ENCODE measurements at regions not wholly inside any gene's neighbourhood (a gene's known extent, or its start where the extent isn't known, plus 50 kb on each side); places are given as distances from the start of the nearest gene placed in this dataset.

DNA sequence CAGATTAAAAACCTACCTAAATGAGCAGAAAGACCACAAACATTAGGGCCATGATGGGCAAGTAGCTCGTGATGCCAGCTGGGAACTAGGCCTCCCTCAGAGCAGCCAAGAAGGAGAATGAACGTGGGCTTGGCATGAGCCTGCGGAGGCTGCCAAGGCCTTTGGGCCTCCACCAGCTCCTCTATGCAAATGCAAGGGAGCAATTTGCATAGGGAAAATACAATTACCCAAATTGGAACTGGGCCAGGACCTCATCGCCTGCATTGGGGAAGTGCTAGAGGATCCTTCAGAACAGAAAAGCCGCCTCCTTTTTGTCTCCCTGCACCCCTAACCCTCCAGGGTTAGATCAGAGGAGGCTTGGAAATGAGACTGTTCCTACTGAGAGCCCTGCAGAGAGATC, 326.4 kb downstream of the SMAD2 start:
- H3K9me3 ChIP-seq (ENCODE audit: control insufficient read depth, insufficient read depth, low read depth, low read length) = no peaks in the 10 kb centered on the region
- ChIA-PET POLR2A (no interaction called here), CTCF (no interaction called here)
- no peak overlapping the region for H3K27ac ChIP-seq (ENCODE audit: low read length)
- ATAC-seq (no peak), DNase-seq (ENCODE audit: low read depth, low spot score) (no peak)
- in situ Hi-C loops (cut with HindIII; ENCODE audit: low pct_unique_long_range_greater_than_20kb, low sequenced_read_pairs) = no loop called here
- no TSS peak for BruUV-seq (replicated peaks)
- H3K4me3 ChIP-seq (ENCODE audit: low read depth in 2 of 2, low read length in 2 of 2) = no peak overlapping the region
- no peaks in the 10 kb centered on the region for H3K36me3 ChIP-seq (ENCODE audit: control insufficient read depth, insufficient read depth, low read length)
- intact Hi-C loops (cut with micrococcal nuclease; ENCODE audit: unreplicated experiment) = no loop called here
- no peaks in the 10 kb centered on the region for H3K4me1 ChIP-seq (ENCODE audit: control insufficient read depth, insufficient read depth, low read length)
- no peak for TF ChIP-seq TCF7L2 (IDR thresholded peaks at IDR 0.05; ENCODE audit: low read depth, low read length)
- TF ChIP-seq SIN3A (IDR thresholded peaks at IDR 0.05; ENCODE audit: borderline replicate concordance, insufficient read depth, low read depth, low read length) = no peak
- no peak for TF ChIP-seq POLR2AphosphoS5 (IDR thresholded peaks at IDR 0.05; ENCODE audit: low read depth, low read length)
- TF ChIP-seq, protein P1, sequence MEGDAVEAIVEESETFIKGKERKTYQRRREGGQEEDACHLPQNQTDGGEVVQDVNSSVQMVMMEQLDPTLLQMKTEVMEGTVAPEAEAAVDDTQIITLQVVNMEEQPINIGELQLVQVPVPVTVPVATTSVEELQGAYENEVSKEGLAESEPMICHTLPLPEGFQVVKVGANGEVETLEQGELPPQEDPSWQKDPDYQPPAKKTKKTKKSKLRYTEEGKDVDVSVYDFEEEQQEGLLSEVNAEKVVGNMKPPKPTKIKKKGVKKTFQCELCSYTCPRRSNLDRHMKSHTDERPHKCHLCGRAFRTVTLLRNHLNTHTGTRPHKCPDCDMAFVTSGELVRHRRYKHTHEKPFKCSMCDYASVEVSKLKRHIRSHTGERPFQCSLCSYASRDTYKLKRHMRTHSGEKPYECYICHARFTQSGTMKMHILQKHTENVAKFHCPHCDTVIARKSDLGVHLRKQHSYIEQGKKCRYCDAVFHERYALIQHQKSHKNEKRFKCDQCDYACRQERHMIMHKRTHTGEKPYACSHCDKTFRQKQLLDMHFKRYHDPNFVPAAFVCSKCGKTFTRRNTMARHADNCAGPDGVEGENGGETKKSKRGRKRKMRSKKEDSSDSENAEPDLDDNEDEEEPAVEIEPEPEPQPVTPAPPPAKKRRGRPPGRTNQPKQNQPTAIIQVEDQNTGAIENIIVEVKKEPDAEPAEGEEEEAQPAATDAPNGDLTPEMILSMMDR (IDR thresholded peaks at IDR 0.05) = no peak
- TF ChIP-seq, protein P2, sequence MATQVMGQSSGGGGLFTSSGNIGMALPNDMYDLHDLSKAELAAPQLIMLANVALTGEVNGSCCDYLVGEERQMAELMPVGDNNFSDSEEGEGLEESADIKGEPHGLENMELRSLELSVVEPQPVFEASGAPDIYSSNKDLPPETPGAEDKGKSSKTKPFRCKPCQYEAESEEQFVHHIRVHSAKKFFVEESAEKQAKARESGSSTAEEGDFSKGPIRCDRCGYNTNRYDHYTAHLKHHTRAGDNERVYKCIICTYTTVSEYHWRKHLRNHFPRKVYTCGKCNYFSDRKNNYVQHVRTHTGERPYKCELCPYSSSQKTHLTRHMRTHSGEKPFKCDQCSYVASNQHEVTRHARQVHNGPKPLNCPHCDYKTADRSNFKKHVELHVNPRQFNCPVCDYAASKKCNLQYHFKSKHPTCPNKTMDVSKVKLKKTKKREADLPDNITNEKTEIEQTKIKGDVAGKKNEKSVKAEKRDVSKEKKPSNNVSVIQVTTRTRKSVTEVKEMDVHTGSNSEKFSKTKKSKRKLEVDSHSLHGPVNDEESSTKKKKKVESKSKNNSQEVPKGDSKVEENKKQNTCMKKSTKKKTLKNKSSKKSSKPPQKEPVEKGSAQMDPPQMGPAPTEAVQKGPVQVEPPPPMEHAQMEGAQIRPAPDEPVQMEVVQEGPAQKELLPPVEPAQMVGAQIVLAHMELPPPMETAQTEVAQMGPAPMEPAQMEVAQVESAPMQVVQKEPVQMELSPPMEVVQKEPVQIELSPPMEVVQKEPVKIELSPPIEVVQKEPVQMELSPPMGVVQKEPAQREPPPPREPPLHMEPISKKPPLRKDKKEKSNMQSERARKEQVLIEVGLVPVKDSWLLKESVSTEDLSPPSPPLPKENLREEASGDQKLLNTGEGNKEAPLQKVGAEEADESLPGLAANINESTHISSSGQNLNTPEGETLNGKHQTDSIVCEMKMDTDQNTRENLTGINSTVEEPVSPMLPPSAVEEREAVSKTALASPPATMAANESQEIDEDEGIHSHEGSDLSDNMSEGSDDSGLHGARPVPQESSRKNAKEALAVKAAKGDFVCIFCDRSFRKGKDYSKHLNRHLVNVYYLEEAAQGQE (IDR thresholded peaks at IDR 0.05; ENCODE audit: insufficient read depth in 1 of 2, low read depth in 2 of 2, low read length in 1 of 2) = no peak
- no peaks in the 10 kb centered on the region for H3K27me3 ChIP-seq (ENCODE audit: control insufficient read depth, insufficient read depth, low read length)

DNA sequence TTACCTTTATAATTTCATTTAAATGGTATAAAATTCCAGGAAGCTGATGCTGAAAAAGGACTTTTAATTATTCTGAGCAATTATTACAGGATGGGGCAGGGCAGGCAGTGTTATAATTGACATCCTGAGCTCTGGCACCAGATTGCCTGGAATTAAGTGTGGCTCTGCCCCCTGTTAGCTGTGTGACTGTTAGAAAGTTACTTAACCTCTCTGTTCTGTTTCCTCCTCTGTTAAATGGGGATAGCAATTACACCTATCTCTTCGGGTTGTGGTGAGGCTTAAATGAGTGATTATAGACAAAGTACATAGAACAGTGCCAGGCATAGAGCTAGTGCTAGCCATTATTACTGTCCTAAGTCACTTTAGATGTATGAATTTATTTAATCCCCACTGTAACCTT, 327.3 kb downstream of the SMAD2 start:
- no TSS peak for BruUV-seq (replicated peaks)
- in situ Hi-C loops (cut with HindIII; ENCODE audit: low pct_unique_long_range_greater_than_20kb, low sequenced_read_pairs) (no loop called here), intact Hi-C loops (cut with micrococcal nuclease; ENCODE audit: unreplicated experiment) (no loop called here)
- ATAC-seq (no peak), DNase-seq (ENCODE audit: low read depth, low spot score) (no peak)
- no peaks in the 10 kb centered on the region for H3K36me3 ChIP-seq (ENCODE audit: control insufficient read depth, insufficient read depth, low read length)
- H3K27ac ChIP-seq (ENCODE audit: low read length) = no peak overlapping the region
- no peaks in the 10 kb centered on the region for H3K9me3 ChIP-seq (ENCODE audit: control insufficient read depth, insufficient read depth, low read depth, low read length)
- no peak overlapping the region for H3K4me3 ChIP-seq (ENCODE audit: low read depth in 2 of 2, low read length in 2 of 2)
- POLR2A ChIA-PET = no interaction called here
- CTCF ChIA-PET = no interaction called here
- H3K27me3 ChIP-seq (ENCODE audit: control insufficient read depth, insufficient read depth, low read length) = no peaks in the 10 kb centered on the region
- TF ChIP-seq TCF7L2 (IDR thresholded peaks at IDR 0.05; ENCODE audit: low read depth, low read length) (no peak), POLR2AphosphoS5 (IDR thresholded peaks at IDR 0.05; ENCODE audit: low read depth, low read length) (no peak), SIN3A (IDR thresholded peaks at IDR 0.05; ENCODE audit: borderline replicate concordance, insufficient read depth, low read depth, low read length) (no peak)
- TF ChIP-seq, protein P2 (IDR thresholded peaks at IDR 0.05; ENCODE audit: insufficient read depth in 1 of 2, low read depth in 2 of 2, low read length in 1 of 2) = no peak
- TF ChIP-seq, protein P1 (IDR thresholded peaks at IDR 0.05) = no peak
- H3K4me1 ChIP-seq (ENCODE audit: control insufficient read depth, insufficient read depth, low read length) = no peaks in the 10 kb centered on the region

Measured in Panc1 (cell line).